Stimulated activated CD4-positive, alpha-beta T cell treated with anti-CD3 and anti-CD28 coated beads, Interleukin-1b, Interleukin-23, amount 100 ng/mL, for 4 hours (primary cell): ENCODE measurements at regions not wholly inside any gene's neighbourhood (a gene's known extent, or its start where the extent isn't known, plus 50 kb on each side); places are given as distances from the start of the nearest gene placed in this dataset.
"Not testable (repeated sequence)": the region's sequence is repeated elsewhere in the genome, so short reads cannot be mapped to it uniquely, and the experiment has no call there.

Source experiments
- DNase-seq, 2 donors: peaks; one replicate each; pipeline ENCODE4 v3.0.0-alpha.2; 2020; ENCODE audit warnings: low read depth in 2 of 2

GRCh38 chr7:90070238-90070637 is 84.0 kb upstream of the STEAP1 start:
- not testable (repeated sequence) for DNase-seq

GRCh38 chr7:90078921-90079320 is 75.3 kb upstream of the STEAP1 start:
- DNase-seq, result no peak

- no peak for DNase-seq
These were observed 72.6 kb upstream of the STEAP1 start for GRCh38 chr7:90081621-90082020.

GRCh38 chr7:90092506-90092905 is 61.8 kb upstream of the STEAP1 start:
- DNase-seq, result no peak

- DNase-seq, result no peak
These were observed 60.2 kb upstream of the STEAP1 start for GRCh38 chr7:90094030-90094429.
